Keratinocyte (primary cell): ENCODE measurements at regions not wholly inside any gene's neighbourhood (a gene's known extent, or its start where the extent isn't known, plus 50 kb on each side); places are given as distances from the start of the nearest gene placed in this dataset.

Experiments used
- EZH2 ChIP-seq: IDR thresholded peaks from one replicate; pipeline ENCODE4 v1.6.1; 2012; ENCODE audit warnings: inconsistent platforms, mild to moderate bottlenecking, low read length, moderate library complexity
- TF ChIP-seq, protein P1 (sequence below), 3 experiments: IDR thresholded peaks in 1 of 3; conservative IDR thresholded peaks in 1 of 3; optimal IDR thresholded peaks in 1 of 3; 2 replicates in 2 of 3; 3 replicates in 1 of 3; pipeline versions ENCODE3 to v1.5.1; 2011; ENCODE audit warnings: low read length in 3 of 3, mild to moderate bottlenecking in 3 of 3, moderate library complexity in 2 of 3, control low read depth in 1 of 3, inconsistent platforms in 1 of 3; ENCODE audit not compliant: insufficient read depth in 2 of 3; ENCODE audit errors: extremely low read depth in 1 of 3

GRCh38 chr13:33467556-33467955, 182.0 kb upstream of the STARD13 start:
- TF ChIP-seq, protein P1, sequence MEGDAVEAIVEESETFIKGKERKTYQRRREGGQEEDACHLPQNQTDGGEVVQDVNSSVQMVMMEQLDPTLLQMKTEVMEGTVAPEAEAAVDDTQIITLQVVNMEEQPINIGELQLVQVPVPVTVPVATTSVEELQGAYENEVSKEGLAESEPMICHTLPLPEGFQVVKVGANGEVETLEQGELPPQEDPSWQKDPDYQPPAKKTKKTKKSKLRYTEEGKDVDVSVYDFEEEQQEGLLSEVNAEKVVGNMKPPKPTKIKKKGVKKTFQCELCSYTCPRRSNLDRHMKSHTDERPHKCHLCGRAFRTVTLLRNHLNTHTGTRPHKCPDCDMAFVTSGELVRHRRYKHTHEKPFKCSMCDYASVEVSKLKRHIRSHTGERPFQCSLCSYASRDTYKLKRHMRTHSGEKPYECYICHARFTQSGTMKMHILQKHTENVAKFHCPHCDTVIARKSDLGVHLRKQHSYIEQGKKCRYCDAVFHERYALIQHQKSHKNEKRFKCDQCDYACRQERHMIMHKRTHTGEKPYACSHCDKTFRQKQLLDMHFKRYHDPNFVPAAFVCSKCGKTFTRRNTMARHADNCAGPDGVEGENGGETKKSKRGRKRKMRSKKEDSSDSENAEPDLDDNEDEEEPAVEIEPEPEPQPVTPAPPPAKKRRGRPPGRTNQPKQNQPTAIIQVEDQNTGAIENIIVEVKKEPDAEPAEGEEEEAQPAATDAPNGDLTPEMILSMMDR (optimal IDR thresholded peaks at IDR 0.05 in 1 of 3, IDR thresholded peaks at IDR 0.05 in 1 of 3, conservative IDR thresholded peaks at IDR 0.05 in 1 of 3; ENCODE audit: extremely low read depth in 1 of 3, insufficient read depth in 2 of 3, low read length in 3 of 3) = no peak
- TF ChIP-seq EZH2 = no peak
